MCF 10A (cell line): ENCODE measurements at regions not wholly inside any gene's neighbourhood (a gene's known extent, or its start where the extent isn't known, plus 50 kb on each side); places are given as distances from the start of the nearest gene placed in this dataset.

Source experiments
- BruUV-seq: library from RNA; stranded (reverse); fragments of 400-500 nt; replicated peaks from 2 replicates; lab custom pipeline; 2021; lab: Mats Ljungman, UMichigan
- CTCF ChIA-PET: fragments of 300-600 bp; sonication (Branson Sonifier 250); formaldehyde crosslinking; extraction: SDS; loops from one replicate; lab custom pipeline; 2021; ENCODE audit warnings: antibody characterized with exemption, inconsistent platforms; lab: Yijun Ruan, JAX
- POLR2A ChIA-PET: fragments of 300-600, 350-650 bp; sonication (Branson Sonifier 250); formaldehyde crosslinking; extraction: SDS; loops from one replicate; lab custom pipeline; 2020; ENCODE audit warnings: antibody characterized with exemption, inconsistent platforms; lab: Yijun Ruan, JAX
- DNase-seq: peaks from one replicate; pipeline ENCODE4 v3.0.0-alpha.2; 2018; ENCODE audit not compliant: unreplicated experiment
- H3K27ac Mint-ChIP-seq: one replicate; pipeline ENCODE4 v1.8.0; 2022; ENCODE audit warnings: mild to moderate bottlenecking, low read depth, mixed read lengths; ENCODE audit not compliant: unreplicated experiment
- H3K27me3 Mint-ChIP-seq: one replicate; pipeline ENCODE4 v1.8.0; 2022; ENCODE audit warnings: mixed read lengths; ENCODE audit not compliant: insufficient read depth, unreplicated experiment
- H3K36me3 Mint-ChIP-seq: one replicate; pipeline ENCODE4 v1.8.0; 2022; ENCODE audit warnings: mild to moderate bottlenecking, moderate library complexity, mixed read lengths; ENCODE audit not compliant: insufficient read depth, unreplicated experiment
- H3K4me1 Mint-ChIP-seq: one replicate; pipeline ENCODE4 v1.8.0; 2022; ENCODE audit warnings: mixed read lengths; ENCODE audit not compliant: insufficient read depth, unreplicated experiment
- H3K4me3 Mint-ChIP-seq: one replicate; pipeline ENCODE4 v1.8.0; 2022; ENCODE audit warnings: mild to moderate bottlenecking, moderate library complexity, mixed read lengths; ENCODE audit not compliant: unreplicated experiment
- H3K9me3 Mint-ChIP-seq: one replicate; pipeline ENCODE4 v1.8.0; 2022; ENCODE audit warnings: mixed read lengths; ENCODE audit not compliant: unreplicated experiment
- intact Hi-C: fragments of 100-400 bp; cut with micrococcal nuclease; formaldehyde crosslinking; loops from 2 replicates; pipeline ENCODE4 v1.14.1; 2022
- TF ChIP-seq, protein P1 (sequence below): fragments of 200-600 bp; IDR thresholded peaks from one replicate; pipeline ENCODE4 v1.8.0; 2022; ENCODE audit warnings: antibody characterized with exemption, mild to moderate bottlenecking; ENCODE audit not compliant: unreplicated experiment

- intact Hi-C loops = no loop called here
- TF ChIP-seq, protein P1, sequence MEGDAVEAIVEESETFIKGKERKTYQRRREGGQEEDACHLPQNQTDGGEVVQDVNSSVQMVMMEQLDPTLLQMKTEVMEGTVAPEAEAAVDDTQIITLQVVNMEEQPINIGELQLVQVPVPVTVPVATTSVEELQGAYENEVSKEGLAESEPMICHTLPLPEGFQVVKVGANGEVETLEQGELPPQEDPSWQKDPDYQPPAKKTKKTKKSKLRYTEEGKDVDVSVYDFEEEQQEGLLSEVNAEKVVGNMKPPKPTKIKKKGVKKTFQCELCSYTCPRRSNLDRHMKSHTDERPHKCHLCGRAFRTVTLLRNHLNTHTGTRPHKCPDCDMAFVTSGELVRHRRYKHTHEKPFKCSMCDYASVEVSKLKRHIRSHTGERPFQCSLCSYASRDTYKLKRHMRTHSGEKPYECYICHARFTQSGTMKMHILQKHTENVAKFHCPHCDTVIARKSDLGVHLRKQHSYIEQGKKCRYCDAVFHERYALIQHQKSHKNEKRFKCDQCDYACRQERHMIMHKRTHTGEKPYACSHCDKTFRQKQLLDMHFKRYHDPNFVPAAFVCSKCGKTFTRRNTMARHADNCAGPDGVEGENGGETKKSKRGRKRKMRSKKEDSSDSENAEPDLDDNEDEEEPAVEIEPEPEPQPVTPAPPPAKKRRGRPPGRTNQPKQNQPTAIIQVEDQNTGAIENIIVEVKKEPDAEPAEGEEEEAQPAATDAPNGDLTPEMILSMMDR = no peak
- ChIA-PET POLR2A (no interaction called here), CTCF (no interaction called here)
- H3K4me3 Mint-ChIP-seq = no peak overlapping the region
- H3K9me3 Mint-ChIP-seq = peaks cover 40% of the 10 kb centered on the region
- H3K27me3 Mint-ChIP-seq = no peaks in the 10 kb centered on the region
- no TSS peak for BruUV-seq
- H3K27ac Mint-ChIP-seq = no peak overlapping the region
- peaks cover 9% of the 10 kb centered on the region for H3K36me3 Mint-ChIP-seq
- DNase-seq = no peak
- H3K4me1 Mint-ChIP-seq = no peaks in the 10 kb centered on the region
Observed at GRCh38 chrX:6909396-6909795, 238.1 kb upstream of the STS start.

DNA sequence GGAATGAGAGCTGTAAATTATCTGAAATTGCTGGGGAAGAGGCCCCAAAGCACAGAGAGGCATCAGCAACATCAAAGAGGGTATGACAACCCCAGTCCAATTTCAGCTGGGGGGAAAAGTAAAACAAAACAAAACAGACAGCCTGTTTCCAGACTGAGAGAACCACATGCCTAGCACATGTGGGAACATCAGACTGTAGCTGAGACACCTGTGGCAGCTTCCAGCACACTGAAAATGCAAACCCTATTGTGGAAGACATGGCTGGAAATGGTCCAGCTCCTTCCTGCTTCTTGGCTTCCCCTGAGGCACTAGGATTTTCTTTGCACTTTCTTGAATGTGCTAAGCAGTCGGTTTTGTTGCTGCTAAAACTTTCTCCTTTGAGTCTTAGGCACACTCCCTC is 240.9 kb upstream of the STS start:
- Mint-ChIP-seq H3K9me3 (peaks cover 42% of the 10 kb centered on the region), H3K4me3 (no peak overlapping the region), H3K36me3 (peaks cover 9% of the 10 kb centered on the region), H3K27ac (no peak overlapping the region), H3K27me3 (no peaks in the 10 kb centered on the region), H3K4me1 (no peaks in the 10 kb centered on the region)
- intact Hi-C loops = no loop called here
- ChIA-PET CTCF (no interaction called here), POLR2A (no interaction called here)
- BruUV-seq = no TSS peak
- DNase-seq = no peak
- TF ChIP-seq, protein P1 = no peak

DNA sequence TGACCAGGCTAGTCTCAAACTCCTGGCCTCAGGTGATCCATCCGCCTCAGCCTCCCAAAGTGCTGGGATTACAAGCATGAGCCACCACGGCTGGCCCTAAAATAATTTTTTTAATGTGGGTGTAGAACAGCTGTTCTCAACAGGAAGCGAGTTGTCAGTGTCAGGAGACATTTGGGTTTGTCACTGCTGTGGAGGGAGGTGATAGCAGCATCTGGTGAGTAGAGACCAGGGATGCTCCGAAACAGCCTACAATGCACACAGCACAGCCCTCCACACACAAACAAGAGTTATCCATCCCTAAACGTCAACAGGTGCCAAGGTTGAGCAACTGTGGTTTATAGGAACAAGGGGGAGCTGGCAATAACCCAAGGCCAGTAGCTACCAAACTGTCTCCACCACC is 243.4 kb upstream of the STS start:
- intact Hi-C loops = loop anchor here (5.0 kb wide), 1 partner anchor 63 kb away; no protein-coding TSS in a partner anchor
- Mint-ChIP-seq H3K4me1 (no peaks in the 10 kb centered on the region), H3K9me3 (peaks cover 50% of the 10 kb centered on the region), H3K27ac (no peak overlapping the region), H3K27me3 (no peaks in the 10 kb centered on the region), H3K4me3 (no peak overlapping the region), H3K36me3 (peaks cover 4% of the 10 kb centered on the region)
- CTCF ChIA-PET = interaction anchor here (0.6 kb wide), 2 partner anchors 22 to 177 kb away, joined by 3 read pairs; no protein-coding TSS in a partner anchor
- TF ChIP-seq, protein P1 = no peak
- no TSS peak for BruUV-seq
- POLR2A ChIA-PET = no interaction called here
- no peak for DNase-seq

DNA sequence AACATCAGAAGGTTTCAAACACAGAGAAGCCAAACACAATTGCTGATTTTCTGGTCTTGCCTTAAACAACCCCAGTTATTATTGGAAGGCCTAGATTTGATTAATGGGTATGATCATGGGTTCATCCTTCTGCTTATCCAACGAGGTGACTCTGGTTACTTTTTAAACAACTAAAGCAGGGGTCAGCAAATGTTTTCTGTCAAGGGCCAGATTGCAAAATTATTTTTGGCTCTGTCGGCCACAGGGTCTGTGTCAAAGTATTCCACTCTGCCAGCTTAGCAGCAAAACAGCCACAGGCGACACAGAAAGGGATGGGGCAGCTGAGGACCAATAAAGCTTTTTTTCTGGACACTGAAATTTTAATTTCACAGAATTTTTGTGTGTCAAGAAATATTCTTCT is 249.1 kb upstream of the STS start:
- DNase-seq = no peak
- no peaks in the 10 kb centered on the region for H3K27me3 Mint-ChIP-seq
- ChIA-PET POLR2A (no interaction called here), CTCF (no interaction called here)
- TF ChIP-seq, protein P1 = no peak
- H3K4me1 Mint-ChIP-seq = no peaks in the 10 kb centered on the region
- BruUV-seq = no TSS peak
- H3K9me3 Mint-ChIP-seq = peaks cover 31% of the 10 kb centered on the region
- intact Hi-C loops = no loop called here
- H3K36me3 Mint-ChIP-seq = no peaks in the 10 kb centered on the region
- H3K27ac Mint-ChIP-seq = no peak overlapping the region
- no peak overlapping the region for H3K4me3 Mint-ChIP-seq
